ENCODE measurements at regions not wholly inside any gene's neighbourhood (a gene's known extent, or its start where the extent isn't known, plus 50 kb on each side); places are given as distances from the start of the nearest gene placed in this dataset.

DNA sequence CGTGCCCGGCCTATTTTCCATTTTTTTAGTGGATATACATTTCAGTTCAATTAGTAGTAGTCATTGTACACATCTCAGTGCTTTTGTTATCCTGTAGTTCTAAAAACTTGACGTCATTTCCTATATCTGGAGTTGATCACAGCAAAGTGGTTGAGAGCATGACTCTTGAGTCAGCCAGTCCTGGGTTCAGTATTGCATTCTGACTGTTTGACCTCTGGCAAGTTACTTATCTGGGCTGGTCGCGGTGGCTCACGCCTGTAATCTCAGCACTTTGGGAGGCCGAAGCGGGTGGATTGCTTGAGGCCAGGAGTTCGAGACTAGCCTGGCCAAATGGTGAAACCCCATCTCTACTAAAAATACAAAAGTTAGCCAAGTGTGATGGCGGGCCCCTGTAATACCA is 50.4 kb upstream of the PPM1B start:
- Mint-ChIP-seq H3K9me3 (no peaks in the 10 kb centered on the region), H3K4me1 (ENCODE audit: low read depth) (peaks cover 24% of the 10 kb centered on the region), H3K27me3 (peaks cover 2% of the 10 kb centered on the region), H3K27ac (no peak overlapping the region), H3K36me3 (ENCODE audit: low read depth) (no peaks in the 10 kb centered on the region), H3K4me3 (no peak overlapping the region)
- ATAC-seq = peak; percentile 14
- TF ChIP-seq, protein P1, sequence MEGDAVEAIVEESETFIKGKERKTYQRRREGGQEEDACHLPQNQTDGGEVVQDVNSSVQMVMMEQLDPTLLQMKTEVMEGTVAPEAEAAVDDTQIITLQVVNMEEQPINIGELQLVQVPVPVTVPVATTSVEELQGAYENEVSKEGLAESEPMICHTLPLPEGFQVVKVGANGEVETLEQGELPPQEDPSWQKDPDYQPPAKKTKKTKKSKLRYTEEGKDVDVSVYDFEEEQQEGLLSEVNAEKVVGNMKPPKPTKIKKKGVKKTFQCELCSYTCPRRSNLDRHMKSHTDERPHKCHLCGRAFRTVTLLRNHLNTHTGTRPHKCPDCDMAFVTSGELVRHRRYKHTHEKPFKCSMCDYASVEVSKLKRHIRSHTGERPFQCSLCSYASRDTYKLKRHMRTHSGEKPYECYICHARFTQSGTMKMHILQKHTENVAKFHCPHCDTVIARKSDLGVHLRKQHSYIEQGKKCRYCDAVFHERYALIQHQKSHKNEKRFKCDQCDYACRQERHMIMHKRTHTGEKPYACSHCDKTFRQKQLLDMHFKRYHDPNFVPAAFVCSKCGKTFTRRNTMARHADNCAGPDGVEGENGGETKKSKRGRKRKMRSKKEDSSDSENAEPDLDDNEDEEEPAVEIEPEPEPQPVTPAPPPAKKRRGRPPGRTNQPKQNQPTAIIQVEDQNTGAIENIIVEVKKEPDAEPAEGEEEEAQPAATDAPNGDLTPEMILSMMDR (IDR thresholded peaks at IDR 0.05) = no peak
- DNase-seq = peak; percentile 23
- intact Hi-C loops (cut with micrococcal nuclease) = no loop called here
- POLR2A ChIA-PET = no interaction called here
- CTCF ChIA-PET = no interaction called here
